Gastrocnemius medialis (tissue), 4 donors: ENCODE measurements at regions not wholly inside any gene's neighbourhood (a gene's known extent, or its start where the extent isn't known, plus 50 kb on each side); places are given as distances from the start of the nearest gene placed in this dataset.

Experiments
- ATAC-seq, 2 donors: fragments of 150-250 bp; one replicate each; pipeline ENCODE4 v1.9.1; 2016
- DNase-seq, 2 donors: peaks; one replicate each; pipeline ENCODE4 v3.0.0-alpha.2; 2019
- H3K27ac ChIP-seq, 4 donors: fragments of 200-600 bp; sonication (generic); 1 replicate in 1 of 4; 2 replicates in 3 of 4; pipeline ENCODE4 v1.5.1; 2016 to 2018; ENCODE audit warnings: mild to moderate bottlenecking in 2 of 4, moderate library complexity in 1 of 4
- H3K27me3 ChIP-seq, 3 donors: fragments of 200-600 bp; sonication (generic) in 2 of 3; 1 replicate in 1 of 3; 2 replicates in 2 of 3; pipeline versions ENCODE4 v1.5.1 to v1.6.0; 2016 to 2019; ENCODE audit warnings: mild to moderate bottlenecking in 1 of 3, moderate library complexity in 1 of 3
- H3K36me3 ChIP-seq, 2 donors: fragments of 200-600 bp; sonication (generic) in 1 of 2; one replicate each; pipeline ENCODE4 v1.5.1; 2017 to 2018
- H3K4me1 ChIP-seq, 2 donors: fragments of 200-600 bp; sonication (generic) in 1 of 2; one replicate each; pipeline ENCODE4 v1.5.1; 2016 to 2017; ENCODE audit warnings: mild to moderate bottlenecking in 2 of 2
- H3K4me3 ChIP-seq, 4 donors: fragments of 200-600 bp; sonication (generic) in 3 of 4; 1 replicate in 1 of 4; 2 replicates in 3 of 4; pipeline ENCODE4 v1.5.1; 2016 to 2019; ENCODE audit warnings: mild to moderate bottlenecking in 2 of 4
- H3K9me3 ChIP-seq, 3 donors: fragments of 200-600 bp; sonication (generic) in 2 of 3; 1 replicate in 1 of 3; 2 replicates in 2 of 3; pipeline ENCODE4 v1.5.1; 2016 to 2019
- CTCF ChIP-seq, 5 experiments: fragments of 450-650 bp in 3 of 5; fragments of 200-600 bp in 2 of 5; sonication (generic) in 2 of 5; IDR thresholded peaks in 4 of 5; conservative IDR thresholded peaks in 1 of 5; 1 replicate in 4 of 5; 2 replicates in 1 of 5; pipeline ENCODE4 v1.5.1; 2016 to 2019; ENCODE audit warnings: antibody characterized with exemption in 5 of 5, mild to moderate bottlenecking in 3 of 5, moderate library complexity in 3 of 5
- POLR2A ChIP-seq, 2 donors: fragments of 450-650 bp; IDR thresholded peaks; one replicate each; pipeline ENCODE4 v1.6.1; 2017; ENCODE audit warnings: antibody characterized with exemption in 2 of 2, mild to moderate bottlenecking in 2 of 2, moderate library complexity in 2 of 2
- in situ Hi-C, 4 donors: fragments of 200-750 bp; cut with MboI; loops; one replicate each; pipeline versions ENCODE4 v1.15.0 to v1.8.0; 2017; ENCODE audit warnings: low sequenced_read_pairs in 4 of 4
- intact Hi-C: fragments of 100-400 bp; cut with DNase I; formaldehyde crosslinking; loops from one replicate; pipeline ENCODE4 v1.15.1; 2023; ENCODE audit warnings: low total_unique reads

- no peak for DNase-seq
- H3K4me3 ChIP-seq: no peak overlapping the region
- TF ChIP-seq CTCF (IDR thresholded peaks at IDR 0.05 in 4 of 5, conservative IDR thresholded peaks at IDR 0.05 in 1 of 5) (no peak), POLR2A (IDR thresholded peaks at IDR 0.05) (no peak)
- no peaks in the 10 kb centered on the region for H3K4me1 ChIP-seq
- H3K27ac ChIP-seq: no peak overlapping the region
- intact Hi-C loops (no loop called here), in situ Hi-C loops (no loop called here)
- no peaks in the 10 kb centered on the region for H3K9me3 ChIP-seq
- no peaks in the 10 kb centered on the region for H3K36me3 ChIP-seq
- H3K27me3 ChIP-seq: no peaks in the 10 kb centered on the region
- ATAC-seq: no peak
These were observed 179.3 kb upstream of the TECRL start for GRCh38 chr4:64588507-64588906.

GRCh38 chr4:64584981-64585557 lies 175.8 kb upstream of the TECRL start:
- Histone ChIP-seq H3K9me3 (no peaks in the 10 kb centered on the region), H3K4me1 (no peaks in the 10 kb centered on the region), H3K4me3 (no peak overlapping the region), H3K27ac (no peak overlapping the region), H3K27me3 (no peaks in the 10 kb centered on the region), H3K36me3 (no peaks in the 10 kb centered on the region)
- in situ Hi-C loops: no loop called here
- intact Hi-C loops: no loop called here
- DNase-seq (no peak), ATAC-seq (no peak)
- TF ChIP-seq POLR2A (IDR thresholded peaks at IDR 0.05) (no peak), CTCF (IDR thresholded peaks at IDR 0.05 in 4 of 5, conservative IDR thresholded peaks at IDR 0.05 in 1 of 5) (peak in 2 of 5 experiments; percentile 54 to 58)

DNA sequence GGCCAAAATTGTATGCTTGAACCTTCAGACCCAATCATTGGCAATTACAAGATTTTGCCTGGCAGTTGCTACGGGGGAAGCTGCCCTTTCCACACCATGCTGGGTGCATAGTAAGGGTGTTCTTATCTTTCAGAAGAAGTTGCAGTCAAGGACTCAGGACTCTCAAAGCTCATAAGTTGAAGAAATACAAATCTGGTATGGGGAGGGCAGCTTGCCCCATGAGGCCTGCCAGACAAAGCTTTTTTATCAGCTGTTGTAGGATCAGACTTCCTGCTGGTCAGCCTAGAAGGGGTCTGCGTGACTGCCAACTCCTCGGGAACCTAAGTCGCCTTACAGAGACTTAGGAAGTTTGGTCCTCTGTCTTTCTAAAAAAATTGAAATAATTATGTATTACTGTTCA lies 174.9 kb upstream of the TECRL start:
- Histone ChIP-seq H3K4me1 (no peaks in the 10 kb centered on the region), H3K27me3 (no peaks in the 10 kb centered on the region), H3K36me3 (no peaks in the 10 kb centered on the region), H3K4me3 (no peak overlapping the region), H3K27ac (no peak overlapping the region), H3K9me3 (no peaks in the 10 kb centered on the region)
- in situ Hi-C loops: no loop called here
- intact Hi-C loops: no loop called here
- TF ChIP-seq POLR2A (IDR thresholded peaks at IDR 0.05) (no peak), CTCF (IDR thresholded peaks at IDR 0.05 in 4 of 5, conservative IDR thresholded peaks at IDR 0.05 in 1 of 5) (no peak)
- ATAC-seq: no peak
- no peak for DNase-seq

DNA sequence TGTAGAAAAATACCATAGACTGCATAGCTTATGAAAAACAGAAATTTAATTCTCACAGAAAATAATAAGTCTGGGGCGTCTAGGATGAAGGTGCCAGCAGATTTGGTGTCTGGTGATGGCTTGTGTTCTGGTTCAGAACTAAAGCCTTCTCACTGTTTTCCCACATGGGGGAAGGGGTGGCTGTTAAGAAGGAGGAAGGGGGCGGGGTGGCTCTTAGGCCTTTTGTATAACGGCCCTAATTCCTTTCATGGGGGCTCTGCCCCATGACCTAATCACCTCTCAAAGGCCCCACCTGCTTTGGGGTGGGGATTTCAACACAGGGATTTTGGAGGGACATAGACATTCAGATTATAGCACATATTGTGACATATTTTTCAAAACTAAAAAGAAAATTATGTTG lies 173.2 kb upstream of the TECRL start:
- H3K9me3 ChIP-seq: no peaks in the 10 kb centered on the region
- ATAC-seq: no peak
- no peak for DNase-seq
- H3K27me3 ChIP-seq: no peaks in the 10 kb centered on the region
- H3K4me1 ChIP-seq: no peaks in the 10 kb centered on the region
- no peak overlapping the region for H3K27ac ChIP-seq
- in situ Hi-C loops (no loop called here), intact Hi-C loops (no loop called here)
- no peak for TF ChIP-seq CTCF (IDR thresholded peaks at IDR 0.05 in 4 of 5, conservative IDR thresholded peaks at IDR 0.05 in 1 of 5)
- TF ChIP-seq POLR2A (IDR thresholded peaks at IDR 0.05): no peak
- H3K36me3 ChIP-seq: no peaks in the 10 kb centered on the region
- no peak overlapping the region for H3K4me3 ChIP-seq

DNA sequence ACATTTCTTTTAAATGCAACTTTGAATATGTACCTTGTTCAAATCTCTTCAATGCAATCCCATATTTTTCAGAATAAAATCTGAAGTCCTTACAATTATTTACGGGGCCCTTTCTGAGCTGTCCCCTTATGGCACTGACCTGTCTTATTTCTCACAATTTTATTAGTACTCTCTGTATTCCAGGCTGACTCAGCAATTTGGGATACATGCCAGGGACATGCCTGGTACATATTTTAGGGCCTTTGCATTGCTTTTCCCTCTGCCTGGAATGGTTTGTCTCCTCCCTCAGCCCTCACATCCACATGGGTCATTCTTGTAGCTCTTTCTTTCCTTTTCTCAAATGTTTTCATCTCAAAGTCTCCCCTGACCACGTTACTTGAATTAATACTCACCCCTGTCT lies 172.2 kb upstream of the TECRL start:
- Histone ChIP-seq H3K4me3 (no peak overlapping the region), H3K27me3 (no peaks in the 10 kb centered on the region), H3K9me3 (no peaks in the 10 kb centered on the region), H3K4me1 (no peaks in the 10 kb centered on the region), H3K27ac (no peak overlapping the region), H3K36me3 (no peaks in the 10 kb centered on the region)
- in situ Hi-C loops: no loop called here
- no peak for TF ChIP-seq CTCF (IDR thresholded peaks at IDR 0.05 in 4 of 5, conservative IDR thresholded peaks at IDR 0.05 in 1 of 5)
- TF ChIP-seq POLR2A (IDR thresholded peaks at IDR 0.05): no peak
- ATAC-seq: no peak
- intact Hi-C loops: no loop called here
- no peak for DNase-seq
